ENCODE measurements at regions not wholly inside any gene's neighbourhood (a gene's known extent, or its start where the extent isn't known, plus 50 kb on each side); places are given as distances from the start of the nearest gene placed in this dataset.
A peak's percentile ranks its signal among the peaks of the same experiment; 100 is the strongest.
"Not testable (repeated sequence)": the region's sequence is repeated elsewhere in the genome, so short reads cannot be mapped to it uniquely, and the experiment has no call there.

GRCh38 chr2:176951218-176951617 is 261.4 kb upstream of the HNRNPA3 start:
- DNase-seq: not testable (repeated sequence)

DNA sequence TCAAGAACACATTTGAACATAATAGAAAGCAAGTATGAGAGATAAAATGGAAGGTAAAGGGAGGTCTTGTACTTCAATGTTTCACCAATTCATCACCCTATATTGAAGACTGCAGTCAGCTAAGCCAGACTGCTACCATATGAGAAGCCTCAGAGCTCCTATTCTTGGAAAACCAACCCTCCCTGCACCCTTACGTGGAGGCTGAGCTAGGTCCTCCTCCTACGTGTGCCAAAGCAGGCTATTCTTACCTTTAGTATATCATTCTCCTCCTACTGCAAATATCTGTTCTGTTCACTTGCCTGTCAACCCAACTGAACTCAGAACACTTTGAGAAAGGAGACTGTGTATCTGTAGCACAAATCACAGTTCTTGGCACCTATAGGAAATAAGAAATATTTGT is 255.8 kb upstream of the HNRNPA3 start:
- DNase-seq: no peak

DNA sequence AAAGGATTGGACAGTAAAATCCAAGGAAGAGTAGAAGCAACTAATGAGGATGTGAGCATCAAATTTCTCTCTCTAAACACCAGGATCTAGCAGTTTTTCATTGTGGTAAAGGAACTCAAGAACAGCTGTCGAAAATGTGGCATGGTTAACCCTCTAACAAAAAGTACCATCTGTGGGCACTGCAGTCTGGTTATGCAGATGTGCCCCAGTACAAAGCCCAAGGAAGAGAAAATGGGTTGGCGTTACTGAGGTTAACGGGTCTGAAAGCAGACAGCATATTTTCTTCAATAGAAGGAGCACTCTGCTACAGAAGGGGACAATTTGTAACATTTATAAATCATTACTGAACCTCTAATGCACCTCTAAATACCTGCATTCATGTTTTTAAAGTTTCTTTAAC is 253.0 kb upstream of the HNRNPA3 start:
- no peak for DNase-seq

DNA sequence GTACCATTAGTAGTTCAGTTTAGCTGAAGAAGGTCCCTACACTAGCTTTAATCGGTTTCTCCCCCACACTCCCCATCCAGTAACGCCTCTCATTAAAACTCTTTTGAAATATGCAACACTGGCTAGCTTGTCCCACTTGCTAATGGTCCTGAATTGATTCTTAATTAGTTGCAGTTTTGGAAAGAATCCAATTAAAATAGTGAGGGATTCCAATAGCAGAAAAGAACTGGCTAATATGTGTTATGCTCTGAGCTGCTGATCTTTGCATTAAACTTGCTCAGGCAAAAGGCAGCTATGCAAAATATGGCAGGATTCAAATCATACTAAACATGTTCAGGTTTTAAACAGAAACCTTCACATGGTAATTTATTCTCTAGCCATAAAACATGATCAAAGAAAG is 252.5 kb upstream of the HNRNPA3 start:
- peak; percentile 31 for DNase-seq

GRCh38 chr2:176960736-176961520 is 251.7 kb upstream of the HNRNPA3 start:
- DNase-seq: peak; percentile 26

GRCh38 chr2:176961775-176962619 is 250.6 kb upstream of the HNRNPA3 start:
- DNase-seq: no peak

DNA sequence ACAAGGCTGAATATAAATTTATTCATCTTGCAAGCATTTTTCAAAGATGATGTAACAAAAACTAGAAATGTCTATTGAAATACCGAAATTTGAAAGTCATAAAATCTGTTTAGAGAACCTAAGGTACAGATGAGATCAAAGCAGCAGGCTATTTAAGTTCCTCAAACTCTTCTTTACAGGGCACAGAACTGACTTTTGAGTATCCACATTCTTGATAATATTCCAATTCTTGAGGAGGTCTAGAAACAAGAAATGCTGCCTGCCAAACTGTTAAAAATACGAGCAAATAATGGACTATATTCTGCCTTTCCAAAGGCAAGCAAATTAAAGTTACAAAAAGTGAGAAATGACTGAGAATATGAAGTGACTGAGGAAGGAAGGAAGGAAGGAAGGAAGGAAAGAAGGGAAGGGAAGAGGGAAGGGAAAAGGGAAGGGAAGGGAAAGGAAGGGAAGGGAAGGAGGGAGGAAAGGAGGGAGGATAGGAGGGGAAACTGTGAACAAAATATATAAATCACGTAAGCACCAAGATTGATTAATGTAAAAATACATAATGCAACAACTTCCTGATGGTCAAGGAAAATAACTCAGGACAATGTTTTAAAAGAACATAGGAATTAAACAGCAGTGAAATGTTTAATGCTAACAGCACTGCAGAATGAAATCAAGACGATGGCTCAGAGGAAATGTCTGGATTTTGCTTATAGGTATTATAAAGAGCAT is 248.9 kb upstream of the HNRNPA3 start:
- no peak for DNase-seq

DNA sequence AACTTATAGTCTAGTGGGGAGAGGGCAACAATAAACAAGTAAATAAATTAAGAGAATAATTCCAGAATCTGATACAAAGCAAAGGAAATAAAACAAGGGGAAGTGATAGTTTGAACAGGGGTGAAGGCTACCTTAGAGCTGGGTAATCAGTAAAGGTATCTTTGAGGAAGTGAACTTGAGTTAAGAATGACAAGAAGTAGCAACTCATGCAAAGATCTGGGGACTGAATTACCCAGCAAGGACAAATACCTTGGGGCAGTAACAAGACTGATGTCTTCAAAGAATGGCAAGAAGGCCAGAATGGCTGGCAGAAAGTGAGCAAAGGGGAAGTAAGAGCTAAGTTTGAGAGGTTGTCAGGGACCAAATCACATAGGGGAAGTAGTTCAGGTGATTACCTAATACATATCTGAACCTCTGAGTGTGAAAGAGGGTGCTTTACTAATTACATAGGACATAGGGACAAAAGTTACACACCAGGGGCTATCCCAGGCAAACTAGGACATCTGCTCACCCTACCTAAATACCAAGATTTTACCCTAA is 244.6 kb upstream of the HNRNPA3 start:
- DNase-seq: no peak

GRCh38 chr2:176969642-176970359 is 242.8 kb upstream of the HNRNPA3 start:
- no peak for DNase-seq

DNA sequence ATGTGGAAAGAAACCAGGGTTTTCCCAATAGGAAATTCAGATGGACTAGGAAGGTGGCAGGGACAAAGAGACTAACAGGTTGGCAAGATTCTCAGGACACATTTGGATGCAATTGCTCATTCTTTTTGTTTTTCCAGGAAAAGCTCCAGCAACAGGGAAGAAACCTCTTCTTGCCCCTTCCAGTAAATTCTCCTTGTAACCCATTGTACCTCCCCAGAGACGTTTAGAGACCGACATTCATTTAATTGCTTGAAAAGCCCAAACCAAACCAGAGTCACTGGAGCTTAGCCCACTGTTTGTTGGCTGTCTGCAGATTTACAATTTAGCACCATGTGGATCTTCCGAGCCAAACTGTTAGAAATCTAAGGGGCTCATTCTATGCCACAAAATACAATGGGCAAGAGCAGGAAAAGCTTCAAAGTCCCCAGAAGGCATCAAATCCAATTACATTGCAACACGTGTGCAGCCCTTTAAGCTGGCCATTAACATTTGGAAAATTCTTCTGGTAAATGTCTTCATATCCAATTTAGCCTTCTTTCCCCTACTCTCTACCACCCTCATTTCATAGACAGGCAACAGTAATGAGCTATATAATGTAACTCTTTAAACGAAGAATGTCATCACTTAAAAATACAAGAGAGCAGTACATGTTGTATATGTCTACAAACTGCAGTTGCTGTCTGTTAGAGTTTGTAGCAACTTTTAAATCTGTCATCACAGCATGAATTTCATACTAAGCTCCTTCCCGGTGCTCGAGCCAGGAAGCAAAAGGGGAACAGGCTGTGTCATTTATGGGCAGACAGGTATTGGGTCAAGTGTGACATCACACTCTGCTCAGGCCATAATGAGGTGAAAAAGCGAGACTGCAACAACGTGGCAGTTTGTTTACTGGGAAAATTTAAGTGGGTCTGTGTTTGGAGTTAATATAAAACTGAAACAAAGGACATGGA is 235.6 kb upstream of the HNRNPA3 start:
- no peak for DNase-seq

GRCh38 chr2:176978921-176979320 is 233.7 kb upstream of the HNRNPA3 start:
- DNase-seq: no peak

DNA sequence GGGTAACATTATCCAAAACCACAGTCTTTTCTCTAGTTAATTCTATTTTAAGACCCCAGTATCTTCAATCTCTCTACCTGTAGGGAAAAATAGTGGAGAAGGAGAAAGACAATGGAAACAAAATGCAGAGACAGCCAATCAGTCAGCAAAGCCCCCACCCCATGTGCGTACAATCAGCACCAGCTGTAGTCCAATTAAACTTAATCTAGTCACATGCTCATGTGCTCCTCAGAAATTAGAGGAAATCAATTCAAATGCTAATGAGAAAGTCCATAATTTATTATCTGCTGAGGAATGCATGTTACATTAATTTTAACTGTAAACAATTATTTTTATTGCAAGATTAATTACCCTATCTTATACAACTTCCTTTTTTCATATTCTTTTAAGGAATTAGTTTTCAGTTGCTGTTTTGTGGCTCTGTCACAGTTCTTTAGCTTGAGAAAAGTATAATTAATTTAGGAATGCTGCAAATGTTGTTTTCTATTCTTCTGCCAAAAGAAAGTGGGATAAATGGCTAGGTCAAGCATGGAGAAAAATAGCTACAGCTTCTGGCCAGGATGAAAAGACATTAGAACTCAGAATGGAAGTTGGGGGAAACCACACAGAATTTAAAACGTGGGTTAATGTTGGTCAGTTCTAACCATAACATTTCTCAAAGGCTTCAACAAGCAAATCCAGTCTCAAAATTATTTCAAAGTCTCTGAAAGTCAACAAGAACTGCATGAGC is 232.4 kb upstream of the HNRNPA3 start:
- no peak for DNase-seq

- no peak for DNase-seq
Measured at GRCh38 chr2:176984987-176985386, 227.6 kb upstream of the HNRNPA3 start.

DNA sequence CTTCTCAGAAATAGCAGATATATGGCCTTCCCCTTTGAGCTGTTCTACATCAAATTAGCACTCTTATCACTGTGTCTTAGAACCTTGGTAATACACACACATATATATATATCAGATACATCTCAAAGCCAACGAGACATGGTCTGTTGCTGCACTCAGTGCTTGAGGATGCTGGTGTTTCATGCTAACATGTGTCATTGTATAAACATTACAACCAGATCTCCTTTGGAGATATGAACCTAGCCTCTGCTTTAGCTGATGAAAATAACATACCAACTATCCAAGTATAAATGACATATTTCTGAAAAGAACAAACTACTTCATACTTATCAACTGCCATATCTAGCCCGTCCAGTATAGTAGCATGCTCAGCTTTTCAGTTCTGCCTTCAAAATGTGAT is 226.7 kb upstream of the HNRNPA3 start:
- no peak for DNase-seq

GRCh38 chr2:176986487-176986886 is 226.1 kb upstream of the HNRNPA3 start:
- DNase-seq: no peak

DNA sequence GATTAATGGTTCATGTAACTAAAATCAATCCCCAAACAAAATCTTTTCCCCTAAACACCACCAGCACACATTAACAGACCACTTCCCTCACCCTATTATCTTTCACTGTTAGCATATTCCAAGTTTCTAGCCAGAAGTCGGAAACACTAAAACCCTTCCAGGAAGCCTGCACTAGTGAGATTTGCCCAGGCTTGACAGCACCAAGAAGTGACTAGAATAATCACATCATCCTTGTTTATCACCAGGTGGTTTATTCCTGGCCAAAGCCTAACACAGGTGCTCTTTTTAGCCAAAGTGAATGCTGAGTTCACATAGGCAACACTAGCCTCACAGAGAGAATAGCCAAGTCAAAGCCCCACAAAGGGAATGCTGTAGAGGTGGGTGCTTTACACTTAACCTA is 221.2 kb upstream of the HNRNPA3 start:
- no peak for DNase-seq

DNA sequence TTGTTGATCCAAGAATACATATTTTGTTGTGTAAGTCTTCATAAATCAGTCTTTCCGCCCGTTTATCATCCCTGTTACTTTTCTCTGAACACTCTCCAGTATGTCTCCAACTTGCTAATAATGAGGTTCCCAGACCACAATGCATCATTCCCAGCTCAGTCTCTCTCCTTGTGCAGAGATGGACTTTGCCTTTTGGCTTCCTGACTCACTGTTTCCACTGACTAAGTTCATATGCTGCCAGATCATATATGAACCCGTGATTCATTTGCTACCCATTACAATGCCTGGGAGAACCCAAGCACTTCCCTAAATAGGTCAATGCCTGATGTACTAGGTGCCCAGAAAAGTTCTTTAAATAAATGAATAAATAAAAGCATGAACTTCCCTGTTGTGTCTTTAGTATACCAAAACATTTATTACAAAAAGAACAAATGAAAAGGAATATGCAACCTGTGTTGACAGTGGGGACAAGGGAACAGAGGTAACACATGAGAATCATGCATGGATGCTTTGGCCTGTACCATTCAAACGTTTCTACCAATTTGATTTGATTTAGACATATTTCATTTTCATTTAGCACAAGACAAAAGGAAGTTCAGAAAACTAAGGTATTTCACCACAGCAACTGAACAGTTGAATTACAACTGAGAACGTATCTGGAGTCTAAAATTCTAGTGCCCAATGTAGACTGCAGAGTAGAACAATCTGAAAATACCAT is 215.4 kb upstream of the HNRNPA3 start:
- no peak for DNase-seq

DNA sequence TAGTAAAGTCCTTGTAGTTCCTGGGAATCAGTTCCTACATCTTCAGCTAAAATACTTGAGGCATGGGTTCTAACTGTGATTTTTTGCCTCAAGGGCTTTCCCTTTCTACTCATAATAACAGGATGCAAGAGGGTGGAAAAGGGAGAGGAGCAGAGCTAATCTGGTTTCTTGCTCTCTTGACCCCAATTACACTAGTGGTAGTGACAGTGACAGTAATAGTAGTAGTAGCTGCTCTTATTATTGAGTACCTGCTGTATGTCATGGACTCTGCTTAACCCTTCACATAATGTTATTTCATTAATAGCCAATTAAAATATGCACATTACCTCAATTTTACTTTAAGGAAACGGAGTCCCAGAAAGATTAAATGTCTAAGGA is 214.8 kb upstream of the HNRNPA3 start:
- no peak for DNase-seq

DNA sequence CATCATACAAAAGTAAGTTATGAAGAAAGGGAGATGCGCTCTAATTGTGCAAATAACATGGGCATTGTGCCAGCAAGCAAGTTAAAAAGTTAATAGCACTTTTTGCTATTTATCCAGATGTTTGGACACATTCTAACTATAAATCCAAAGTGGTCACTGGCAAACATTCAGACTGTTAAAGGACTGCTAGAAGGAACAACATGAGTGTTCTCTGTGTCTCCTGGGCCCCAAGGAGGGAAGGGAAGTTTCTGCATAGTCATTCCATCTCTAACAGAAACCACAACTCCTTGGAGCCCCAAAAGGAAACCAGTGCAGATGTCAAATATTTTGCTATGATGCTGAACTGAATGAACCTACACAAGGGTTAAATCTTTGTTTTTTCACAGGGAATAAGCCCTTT is 213.3 kb upstream of the HNRNPA3 start:
- no peak for DNase-seq
